Hippocampal formation (tissue), 2 donors: ENCODE measurements at regions not wholly inside any gene's neighbourhood (a gene's known extent, or its start where the extent isn't known, plus 50 kb on each side); places are given as distances from the start of the nearest gene placed in this dataset.
A peak's percentile ranks its signal among the peaks of the same experiment; 100 is the strongest.
"Not testable (repeated sequence)": the region's sequence is repeated elsewhere in the genome, so short reads cannot be mapped to it uniquely, and the experiment has no call there.

ENCODE experiments used
- DNase-seq, 2 donors: peaks; one replicate each; lab custom pipeline; 2025; lab: John Stamatoyannopoulos, UW

GRCh38 chr14:97029800-97030199 is 232.6 kb downstream of the VRK1 start:
- DNase-seq = no peak

- DNase-seq = no peak
Measured at GRCh38 chr14:97031530-97031929, 234.3 kb downstream of the VRK1 start.

GRCh38 chr14:97033556-97034081 is 236.4 kb downstream of the VRK1 start:
- no peak for DNase-seq

- DNase-seq = no peak
Measured at GRCh38 chr14:97036086-97036852, 239.1 kb downstream of the VRK1 start.

- DNase-seq = no peak
Measured at GRCh38 chr14:97039717-97040363, 242.7 kb downstream of the VRK1 start.

- DNase-seq = no peak
Measured at GRCh38 chr14:97046967-97047366, 249.8 kb downstream of the VRK1 start.

- no peak for DNase-seq
Measured at GRCh38 chr14:97052001-97052400, 254.8 kb downstream of the VRK1 start.

GRCh38 chr14:97053941-97054340 is 256.8 kb downstream of the VRK1 start:
- DNase-seq = no peak

GRCh38 chr14:97055355-97055754 is 258.2 kb downstream of the VRK1 start:
- no peak for DNase-seq

- no peak for DNase-seq
Measured at GRCh38 chr14:97056086-97056485, 258.9 kb downstream of the VRK1 start.

GRCh38 chr14:97057238-97058073 is 260.3 kb downstream of the VRK1 start:
- DNase-seq = no peak

GRCh38 chr14:97058074-97058467 is 260.9 kb downstream of the VRK1 start:
- no peak for DNase-seq

- no peak for DNase-seq
Measured at GRCh38 chr14:97058589-97058988, 261.4 kb downstream of the VRK1 start.

GRCh38 chr14:97061198-97061597 is 264.0 kb downstream of the VRK1 start:
- DNase-seq = peak in 1 of 2 donors; percentile 36

GRCh38 chr14:97061714-97062113 is 264.5 kb downstream of the VRK1 start:
- no peak for DNase-seq

- DNase-seq = no peak
Measured at GRCh38 chr14:97065305-97066067, 268.3 kb downstream of the VRK1 start.

GRCh38 chr14:97066068-97066899 is 269.1 kb downstream of the VRK1 start:
- DNase-seq = no peak

- DNase-seq = not testable (repeated sequence)
Measured at GRCh38 chr14:97068293-97068692, 271.1 kb downstream of the VRK1 start.

- no peak for DNase-seq
Measured at GRCh38 chr14:97070259-97070658, 273.1 kb downstream of the VRK1 start.

- no peak for DNase-seq
Measured at GRCh38 chr14:97071177-97071576, 274.0 kb downstream of the VRK1 start.

- no peak for DNase-seq
Measured at GRCh38 chr14:97073622-97074021, 276.4 kb downstream of the VRK1 start.
